DLD1 (cell line): ENCODE measurements at regions not wholly inside any gene's neighbourhood (a gene's known extent, or its start where the extent isn't known, plus 50 kb on each side); places are given as distances from the start of the nearest gene placed in this dataset.
"Not testable (repeated sequence)": the region's sequence is repeated elsewhere in the genome, so short reads cannot be mapped to it uniquely, and the experiment has no call there.

Source experiments
- in situ Hi-C: cut with HindIII; loops from 2 replicates; pipeline ENCODE4 v1.10.0; 2017; ENCODE audit warnings: low sequenced_read_pairs

DNA sequence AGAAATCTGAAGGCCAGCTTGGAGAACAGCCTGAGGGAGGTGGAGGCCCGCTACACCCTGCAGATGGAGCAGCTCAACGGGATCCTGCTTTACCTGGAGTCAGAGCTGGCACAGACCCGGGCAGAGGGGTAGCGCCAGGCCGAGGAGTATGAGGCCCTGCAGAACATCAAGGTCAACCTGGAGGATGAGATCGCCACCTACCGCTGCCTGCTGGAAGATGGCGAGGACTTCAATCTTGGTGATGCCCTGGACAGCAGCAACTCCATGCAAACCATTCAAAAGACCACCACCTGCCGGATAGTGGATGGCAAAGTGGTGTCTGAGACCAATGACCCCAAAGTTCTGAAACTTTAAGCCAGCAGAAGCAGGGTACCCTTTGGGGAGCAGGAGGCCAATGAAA is 318.4 kb downstream of the ZFHX3 start:
- in situ Hi-C loops: not testable (repeated sequence)

DNA sequence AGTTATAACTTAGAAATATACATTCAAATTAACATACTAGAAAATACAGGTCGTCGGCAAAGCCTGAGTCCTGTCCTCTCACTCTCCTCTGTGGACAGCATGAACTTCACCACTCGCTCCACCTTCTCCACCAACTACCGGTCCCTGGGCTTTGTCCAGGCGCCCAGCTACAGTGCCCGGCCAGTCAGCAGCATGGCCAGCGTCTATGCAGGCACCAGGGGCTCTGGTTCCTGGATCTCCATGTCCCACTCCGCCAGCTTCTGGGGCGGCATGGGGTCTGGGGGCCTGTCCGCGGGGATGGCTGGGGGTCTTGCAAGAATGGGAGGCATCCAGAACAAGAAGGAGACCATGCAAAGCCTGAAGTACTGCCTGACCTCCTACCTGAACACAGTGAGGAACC is 319.4 kb downstream of the ZFHX3 start:
- in situ Hi-C loops: no loop called here

DNA sequence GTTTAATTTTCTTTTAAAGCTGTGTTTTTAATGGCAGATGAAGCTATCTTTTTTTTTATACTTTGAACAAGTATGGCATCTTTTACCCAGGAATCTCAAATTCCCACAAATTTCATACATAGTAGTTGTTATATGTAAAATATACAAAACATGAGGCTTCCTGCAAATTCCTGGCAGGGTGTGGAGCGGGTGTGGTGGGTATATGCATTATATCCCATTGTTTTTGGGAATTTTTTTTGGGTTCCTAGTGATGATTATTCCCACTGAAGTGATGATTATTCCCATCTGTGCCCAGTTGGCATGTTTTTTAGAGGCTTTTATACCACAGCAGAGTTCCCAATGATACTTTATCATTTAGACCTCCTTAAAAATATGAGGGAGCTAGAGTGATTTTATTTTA is 320.4 kb downstream of the ZFHX3 start:
- in situ Hi-C loops: no loop called here

DNA sequence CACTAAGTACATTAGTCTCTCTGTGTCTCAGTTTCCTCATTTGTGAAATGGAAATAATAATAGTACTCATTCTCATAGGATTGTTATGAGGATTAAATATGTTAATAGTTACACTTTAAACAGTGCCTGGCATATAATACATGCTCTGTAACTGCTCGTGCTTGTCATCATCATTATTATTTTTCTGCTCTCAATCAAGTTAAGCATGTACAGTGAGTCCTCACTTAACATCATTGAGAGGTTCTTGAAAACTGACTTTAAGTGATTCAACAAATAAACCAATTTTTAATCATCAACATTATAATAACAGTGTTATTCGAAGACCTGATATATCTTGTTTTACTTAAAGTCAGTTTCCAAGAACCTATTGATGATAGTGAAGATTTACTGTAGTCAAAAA is 322.3 kb downstream of the ZFHX3 start:
- in situ Hi-C loops: no loop called here

DNA sequence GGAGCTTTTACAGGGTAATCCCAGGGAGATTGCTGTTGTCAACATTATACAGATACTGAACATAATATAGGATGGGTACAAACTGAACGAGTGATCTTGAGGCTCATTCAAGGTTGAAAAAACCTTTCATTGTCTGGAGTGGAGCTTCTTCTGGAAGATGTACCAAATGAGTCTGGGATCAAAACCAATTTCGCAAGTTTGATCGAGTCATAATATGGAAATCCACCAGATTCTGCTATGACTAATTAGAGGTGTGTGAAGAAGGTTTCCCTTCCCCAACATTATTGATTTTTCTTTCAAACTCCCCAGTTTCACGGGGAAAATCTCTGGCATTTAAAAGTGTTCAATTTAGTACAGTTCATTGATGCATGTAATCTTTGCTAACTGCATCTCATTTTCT is 324.1 kb downstream of the ZFHX3 start:
- in situ Hi-C loops: no loop called here

DNA sequence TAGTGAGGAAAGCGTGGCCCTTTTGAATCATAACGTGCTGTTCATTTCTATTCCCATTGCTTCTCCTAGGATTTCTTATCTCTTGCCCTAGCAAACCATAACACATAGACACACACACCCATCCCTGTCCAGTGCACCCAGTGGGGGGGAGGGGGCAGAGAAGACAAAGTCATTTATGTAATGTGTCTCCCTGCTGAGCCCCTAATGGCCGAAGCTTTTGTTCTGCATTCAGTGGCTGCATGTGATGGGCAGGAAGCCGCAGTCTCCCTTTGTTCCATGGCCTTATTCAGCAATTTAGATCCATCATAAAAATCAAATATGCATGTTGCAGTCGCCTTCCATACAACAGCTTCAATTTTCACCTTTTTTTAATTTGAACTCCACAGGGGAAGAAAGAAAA is 325.4 kb downstream of the ZFHX3 start:
- in situ Hi-C loops: no loop called here

DNA sequence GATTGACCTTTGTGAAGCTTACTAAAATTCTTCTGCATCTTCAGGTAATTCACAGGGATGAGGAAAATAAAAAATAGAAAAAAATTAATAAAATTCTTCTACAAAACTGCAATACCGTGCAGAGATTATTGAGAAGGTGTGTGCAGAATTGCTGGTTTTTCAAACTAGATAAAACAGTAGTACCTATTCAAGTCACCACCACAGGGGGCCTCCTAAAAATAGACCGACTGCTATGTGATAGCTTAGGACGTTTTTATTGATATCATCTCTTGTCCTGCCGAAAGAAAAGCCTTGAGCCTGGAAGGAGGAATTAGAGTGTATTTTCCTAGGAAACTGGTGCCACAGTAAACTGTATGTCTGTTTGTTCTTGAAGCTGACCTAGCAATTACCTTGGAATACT is 325.9 kb downstream of the ZFHX3 start:
- in situ Hi-C loops: no loop called here

DNA sequence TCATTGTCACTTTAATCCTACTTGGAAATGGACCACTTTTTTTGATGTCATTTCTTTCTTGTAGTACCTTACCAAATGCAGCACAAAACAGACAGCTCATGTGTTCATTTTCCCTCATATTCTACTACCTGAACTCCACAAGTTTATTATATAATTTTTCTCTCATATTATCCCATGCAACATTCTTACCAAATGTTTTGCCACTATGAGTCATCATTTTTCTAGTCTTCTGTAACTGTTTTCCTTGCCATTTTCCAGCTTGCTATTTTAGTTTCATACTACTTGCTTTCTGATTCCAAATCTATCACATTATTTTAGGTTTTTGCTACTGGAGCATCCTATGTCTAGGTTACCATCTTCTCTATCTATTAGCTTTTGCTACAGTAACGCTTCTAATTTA is 332.7 kb downstream of the ZFHX3 start:
- in situ Hi-C loops: no loop called here

DNA sequence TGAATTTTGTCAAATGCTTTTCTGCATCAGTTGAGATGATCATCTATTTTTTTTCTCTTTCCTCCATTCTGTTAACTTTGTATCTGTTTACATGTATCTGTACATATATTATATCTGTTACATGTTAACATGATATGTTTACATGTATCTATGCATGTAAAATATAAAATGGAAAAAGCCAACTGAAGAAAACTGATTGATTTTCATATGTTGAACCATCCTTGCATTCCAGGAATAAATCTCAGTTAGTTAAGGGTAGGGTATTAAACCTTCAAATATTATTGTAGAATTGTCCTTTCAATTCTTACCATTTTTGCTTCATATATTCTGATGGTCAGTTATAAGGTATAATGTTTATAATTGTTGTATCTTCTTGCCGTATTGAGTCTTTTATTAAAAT is 336.1 kb downstream of the ZFHX3 start:
- in situ Hi-C loops: no loop called here

DNA sequence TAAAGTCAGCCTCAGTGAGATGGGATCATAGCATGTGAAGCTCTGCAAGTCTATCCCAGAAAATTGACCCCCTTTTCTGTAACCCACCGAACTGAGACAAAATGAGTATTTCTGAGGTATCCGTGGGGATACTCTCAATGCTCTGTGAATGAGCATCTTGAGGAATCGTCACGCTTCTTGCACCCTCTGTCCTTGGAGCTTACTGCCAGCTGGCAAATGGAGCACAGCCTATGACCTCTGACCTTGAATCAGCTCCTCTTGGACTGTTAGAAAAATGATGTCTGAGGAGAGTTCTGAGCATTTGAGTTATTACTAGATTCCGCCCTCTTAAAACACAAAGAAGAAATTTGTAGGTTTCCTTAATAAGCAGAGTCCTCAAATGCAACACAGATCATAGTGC is 342.1 kb downstream of the ZFHX3 start:
- in situ Hi-C loops: no loop called here

DNA sequence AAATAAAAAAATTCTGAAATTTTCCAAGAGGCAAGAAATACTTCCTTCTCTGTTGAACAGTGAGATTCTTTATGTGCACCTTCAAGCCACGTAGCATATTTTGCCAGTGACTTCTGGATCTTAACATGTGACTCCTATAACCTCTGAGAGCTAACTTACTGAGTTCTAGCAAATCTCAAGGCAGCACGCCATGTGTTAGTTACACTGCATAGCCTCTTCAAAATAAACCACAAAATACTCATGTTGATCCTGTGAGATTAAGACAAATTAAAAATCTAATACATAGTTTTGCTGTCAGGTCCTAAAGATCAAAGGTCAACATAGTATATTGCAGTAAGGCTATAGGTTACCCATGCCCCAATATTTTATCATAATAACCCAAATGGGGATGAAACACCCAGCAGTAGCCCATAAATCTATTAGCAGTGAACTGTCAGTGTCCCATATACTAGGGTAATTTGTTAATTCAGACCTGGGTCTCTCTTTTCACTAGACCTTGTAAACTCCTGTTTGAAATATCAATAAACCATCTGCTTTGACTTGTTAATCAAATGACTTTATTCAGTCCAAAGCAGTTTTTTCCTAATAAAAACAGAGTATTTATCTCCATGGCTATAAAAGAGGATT is 343.1 kb downstream of the ZFHX3 start:
- in situ Hi-C loops: no loop called here

DNA sequence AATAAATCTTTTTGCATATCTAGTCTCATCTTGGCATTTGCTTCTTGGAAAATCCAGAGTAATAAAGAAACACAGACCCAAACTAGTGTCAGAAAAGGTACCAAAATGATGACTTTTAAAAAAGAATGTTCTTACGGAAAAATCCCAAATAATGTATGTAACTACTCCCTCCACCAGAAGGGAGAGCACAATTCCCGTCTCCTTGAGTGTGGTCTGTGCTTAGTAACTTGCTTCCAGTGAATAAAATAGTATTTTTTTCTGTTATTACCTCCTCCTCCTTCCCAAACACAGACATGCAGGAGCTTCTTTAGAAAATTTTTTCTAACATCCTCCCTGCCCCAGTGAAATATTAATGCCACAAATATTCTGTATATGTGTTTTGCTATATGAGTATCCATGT is 358.1 kb downstream of the ZFHX3 start:
- in situ Hi-C loops: no loop called here

DNA sequence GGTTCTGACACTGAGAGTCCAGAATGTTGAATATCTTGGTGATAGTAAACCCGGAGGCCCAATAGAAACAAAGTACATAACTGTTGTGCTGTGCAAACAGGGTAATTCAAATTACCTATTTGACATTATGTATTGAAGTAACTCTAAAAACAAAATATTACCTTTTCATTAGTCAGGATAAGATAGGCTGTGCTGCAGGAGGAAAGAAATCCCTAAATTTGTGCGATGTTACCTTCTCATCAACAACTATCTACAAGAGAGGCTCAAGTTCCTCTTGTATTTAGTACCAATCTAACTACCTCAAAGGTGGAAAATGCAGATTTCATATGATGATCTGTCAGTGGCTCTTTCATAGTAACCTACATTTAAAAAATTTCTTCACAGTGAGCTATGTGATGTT is 367.2 kb downstream of the ZFHX3 start:
- in situ Hi-C loops: no loop called here

DNA sequence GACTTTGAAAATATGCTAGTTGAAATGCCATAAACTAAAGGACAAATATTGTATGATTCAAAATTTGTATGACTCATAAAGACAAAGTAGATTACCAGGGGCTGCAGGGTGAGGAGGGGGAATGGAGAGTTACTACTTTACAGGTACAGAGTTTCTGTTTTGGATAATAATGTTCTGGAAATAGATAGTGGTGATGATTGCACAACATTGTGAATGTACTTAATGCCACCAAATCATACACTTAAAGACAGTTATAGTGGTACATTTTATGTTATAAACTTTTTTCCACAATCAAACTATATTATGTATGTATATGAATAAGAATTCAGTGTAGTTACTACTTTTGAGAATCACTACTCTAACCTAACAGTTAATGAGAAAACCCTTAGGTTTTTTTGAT is 368.1 kb downstream of the ZFHX3 start:
- in situ Hi-C loops: no loop called here

DNA sequence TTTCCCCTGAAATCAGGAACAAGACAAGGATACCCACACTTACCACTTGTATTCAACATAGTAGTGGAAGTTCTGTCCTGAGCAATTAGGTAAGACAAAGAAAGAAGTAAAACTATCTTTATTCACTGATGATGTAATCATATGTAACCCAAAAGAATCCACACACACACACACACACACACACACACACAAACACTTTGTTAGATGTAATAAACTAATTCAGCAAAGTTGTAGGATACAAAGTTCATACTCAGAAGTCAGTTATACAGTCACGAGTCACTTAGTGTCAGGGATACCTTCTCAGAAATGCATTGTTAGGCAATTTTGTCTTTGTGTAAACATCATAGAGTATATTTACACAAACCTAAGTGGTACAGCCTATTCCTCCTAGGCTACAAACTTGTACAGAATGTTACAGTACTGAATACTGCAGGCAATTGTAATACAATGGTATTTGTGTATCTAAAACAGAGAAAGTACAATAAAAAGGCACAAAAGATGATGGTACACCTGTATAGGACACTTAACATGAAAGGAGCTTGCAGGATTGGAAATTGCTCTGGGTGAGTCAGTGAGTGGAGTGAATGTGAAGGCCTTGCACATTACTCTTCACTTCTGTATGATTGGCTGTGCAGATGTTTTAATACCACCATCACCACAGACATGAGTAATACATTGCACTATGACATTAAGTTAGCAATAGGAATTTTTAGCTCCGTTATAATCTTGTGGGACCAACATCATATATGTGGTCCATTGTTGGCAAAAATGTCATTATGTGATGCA is 370.1 kb downstream of the ZFHX3 start:
- in situ Hi-C loops: no loop called here

DNA sequence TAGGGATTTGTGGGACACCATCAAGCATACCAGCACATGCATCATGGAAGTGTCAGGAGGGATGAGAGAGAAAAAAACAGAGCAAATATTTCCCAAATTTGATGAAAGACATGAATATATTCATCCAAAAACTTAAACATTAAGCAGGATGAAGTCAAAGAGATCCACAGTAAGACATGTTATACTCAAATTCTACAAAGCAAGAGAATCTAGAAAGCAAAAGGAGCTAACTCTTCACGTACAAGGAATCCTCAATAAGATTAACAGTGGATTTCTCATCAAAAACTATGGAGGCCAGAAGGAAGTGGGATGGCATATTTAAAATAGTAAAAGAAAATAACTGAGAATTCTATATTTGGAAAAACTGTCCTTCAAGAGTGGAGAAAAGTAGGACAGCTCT is 374.8 kb downstream of the ZFHX3 start:
- in situ Hi-C loops: no loop called here

DNA sequence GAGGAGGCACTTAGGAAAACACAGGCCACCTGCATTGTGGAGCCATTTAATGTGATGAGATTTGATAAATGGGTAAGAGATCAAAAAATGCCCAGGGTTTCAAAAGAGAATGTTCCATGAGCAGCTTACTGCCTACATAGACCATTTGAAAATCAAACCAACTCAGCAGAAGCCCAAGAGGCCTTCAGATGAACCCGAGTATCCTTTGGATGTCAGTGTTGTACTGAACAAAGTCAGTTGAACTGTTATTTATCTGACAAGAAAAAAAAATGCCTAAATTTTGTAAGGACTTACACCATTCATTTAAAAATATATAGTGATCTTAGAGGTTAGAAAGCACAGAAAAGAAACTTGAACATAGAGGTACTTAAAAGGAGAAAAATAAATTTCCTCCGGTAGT is 381.7 kb downstream of the ZFHX3 start:
- in situ Hi-C loops: no loop called here

DNA sequence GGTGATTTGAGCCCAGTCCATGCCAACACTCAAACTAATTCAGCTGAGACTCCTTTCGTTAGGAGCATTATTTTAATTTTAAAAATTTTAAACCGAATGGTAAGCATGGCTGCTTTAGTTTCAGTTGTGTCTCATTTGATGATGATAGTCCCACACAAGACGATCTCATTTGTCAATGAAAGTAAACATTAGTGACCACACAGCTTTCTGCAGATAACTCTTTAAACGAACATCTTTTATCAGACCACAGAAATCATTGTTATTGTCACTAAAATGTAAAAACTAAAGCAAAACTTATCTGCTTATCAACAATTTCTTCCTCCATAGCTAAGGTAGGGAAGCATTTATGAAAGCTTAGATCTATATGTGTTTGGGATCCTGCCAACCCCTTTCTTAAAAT is 382.2 kb downstream of the ZFHX3 start:
- in situ Hi-C loops: no loop called here

DNA sequence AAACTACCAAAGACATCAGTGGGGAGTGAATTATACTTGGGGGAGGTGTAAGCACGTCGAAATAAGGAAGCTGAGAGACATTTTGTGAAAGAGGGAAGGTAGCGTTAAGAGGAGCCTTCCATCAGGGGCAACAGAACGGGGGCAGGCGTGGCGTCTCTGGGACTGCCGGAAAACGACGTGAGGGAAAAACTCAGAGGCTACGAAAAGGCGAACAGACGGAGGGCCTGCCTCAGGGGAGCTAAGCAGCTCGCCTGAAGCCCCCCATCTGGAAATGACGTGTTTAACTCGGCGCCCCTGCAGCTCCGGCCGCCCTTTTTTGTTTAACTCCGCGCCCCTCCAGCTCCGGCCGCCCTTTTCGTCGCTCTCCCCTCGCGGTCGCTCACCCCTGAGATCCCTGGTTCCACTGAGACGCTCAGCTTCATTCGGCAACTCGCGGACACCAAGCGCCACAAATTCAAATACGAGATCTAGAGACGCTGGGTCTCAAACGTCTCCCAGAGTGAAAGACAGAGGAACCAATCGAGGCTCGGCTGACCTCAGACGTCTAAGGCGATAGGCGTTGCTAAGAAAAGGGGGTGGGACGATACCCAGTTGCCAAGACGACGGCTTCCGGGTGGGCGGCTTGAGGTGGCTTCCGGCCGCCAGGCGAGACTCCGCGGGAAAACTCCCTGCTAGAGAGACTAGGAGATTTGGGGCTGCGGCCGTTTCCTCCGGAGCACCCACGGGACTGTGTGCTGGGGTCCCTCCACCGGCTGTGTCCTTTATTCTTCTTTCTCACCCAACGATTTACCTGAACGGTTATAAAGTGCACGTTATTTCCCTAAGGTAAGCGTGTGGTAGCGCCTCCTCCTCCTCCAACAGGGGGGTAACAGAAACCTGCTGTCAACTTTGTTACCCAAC is 383.2 kb downstream of the ZFHX3 start:
- in situ Hi-C loops: no loop called here

DNA sequence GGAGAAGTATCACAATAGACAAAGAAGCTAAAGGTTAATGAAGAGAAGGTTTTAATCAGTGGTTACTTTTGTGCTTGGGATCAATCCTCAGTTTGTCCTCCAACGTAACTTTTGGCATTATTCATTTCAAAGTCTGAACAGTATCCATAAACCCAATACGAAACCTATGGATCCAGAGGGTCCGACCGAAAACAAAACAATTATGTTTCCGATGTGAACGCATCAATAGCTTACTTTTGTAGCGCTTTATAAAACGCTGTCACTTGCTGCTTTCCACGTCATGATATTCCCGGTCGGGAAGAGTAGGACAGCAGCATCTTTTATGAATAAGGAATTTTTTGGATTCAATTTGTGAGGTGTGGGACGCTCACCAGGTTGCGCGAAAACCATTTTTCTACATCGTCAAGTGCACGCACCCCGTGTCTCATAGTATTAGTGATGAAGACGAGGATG is 383.8 kb downstream of the ZFHX3 start:
- in situ Hi-C loops: no loop called here

DNA sequence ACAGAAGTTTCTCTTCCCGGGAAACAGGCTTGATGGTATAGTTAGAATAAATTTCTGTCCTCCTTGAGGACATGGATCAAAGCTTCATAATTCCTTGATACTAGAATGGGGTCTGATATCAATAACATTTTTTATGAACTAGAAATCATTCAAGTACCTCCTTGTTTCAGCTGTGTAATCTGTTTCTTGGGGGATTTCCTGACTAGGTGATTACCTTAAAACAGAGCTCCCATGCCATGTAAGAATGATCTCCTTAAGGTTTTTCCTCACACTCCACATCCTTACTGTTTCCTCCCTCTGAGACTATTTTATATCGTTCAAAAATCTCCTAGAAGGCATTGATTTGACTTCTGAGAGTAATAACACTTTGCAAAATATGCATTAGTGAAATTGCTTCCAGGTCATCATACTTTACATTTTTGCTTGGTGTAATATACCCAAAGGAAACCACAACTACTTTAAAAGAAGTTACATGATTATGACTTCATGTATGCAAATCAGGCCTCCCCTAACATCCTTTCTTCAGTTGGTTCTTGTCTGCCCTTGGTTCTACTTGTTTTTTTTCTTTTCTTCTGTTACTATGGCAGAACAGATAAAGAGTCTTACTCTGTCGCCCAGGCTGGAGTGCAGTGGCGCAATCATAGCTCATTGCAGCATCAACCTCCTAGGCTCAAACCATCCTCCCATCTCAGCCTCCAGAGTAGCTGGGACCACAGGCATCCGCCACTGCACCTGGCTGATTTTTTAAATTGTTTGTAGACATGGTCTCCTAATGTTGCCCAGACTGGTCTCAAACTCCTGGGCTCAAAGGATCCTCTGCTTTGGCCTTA is 388.8 kb downstream of the ZFHX3 start:
- in situ Hi-C loops: no loop called here
